Heart right ventricle (tissue), 16 donors: ENCODE measurements at regions not wholly inside any gene's neighbourhood (a gene's known extent, or its start where the extent isn't known, plus 50 kb on each side); places are given as distances from the start of the nearest gene placed in this dataset.

Source experiments
- ATAC-seq, 8 donors: fragments of 200-7000 bp; cut with Tn5 transposase; one replicate each; pipeline ENCODE4 v1.9.1; 2020; ENCODE audit warnings: mild to moderate bottlenecking in 8 of 8, moderate library complexity in 8 of 8, moderate number of reproducible peaks in 1 of 8
- DNase-seq, 2 donors: peaks; one replicate each; pipeline ENCODE4 v3.0.0-alpha.2; 2020
- H3K27ac ChIP-seq, 10 donors: fragments of 200-600 bp; sonication (generic) in 2 of 10; one replicate each; pipeline versions ENCODE4 v1.5.0 to v1.8.0; 2020 to 2022; ENCODE audit warnings: mild to moderate bottlenecking in 3 of 10
- H3K27me3 ChIP-seq, 7 donors: fragments of 200-600 bp; one replicate each; pipeline ENCODE4 v1.8.0; 2021 to 2022; ENCODE audit warnings: mild to moderate bottlenecking in 2 of 7
- H3K36me3 ChIP-seq, 9 donors: fragments of 200-600 bp; sonication (generic) in 1 of 9; one replicate each; pipeline versions ENCODE4 v1.5.0 to v1.8.0; 2020 to 2022; ENCODE audit warnings: mild to moderate bottlenecking in 2 of 9
- H3K4me1 ChIP-seq, 9 donors: fragments of 200-600 bp; sonication (generic) in 1 of 9; one replicate each; pipeline versions ENCODE4 v1.5.0 to v1.8.0; 2020 to 2022; ENCODE audit warnings: mild to moderate bottlenecking in 4 of 9
- H3K4me3 ChIP-seq, 10 donors: fragments of 200-600 bp; sonication (generic) in 2 of 10; one replicate each; pipeline versions ENCODE4 v1.5.0 to v1.8.0; 2020 to 2022; ENCODE audit warnings: mild to moderate bottlenecking in 7 of 10, moderate library complexity in 2 of 10
- H3K9me3 ChIP-seq, 11 donors: fragments of 200-600 bp in 10 of 11; sonication (generic) in 2 of 11; one replicate each; pipeline versions ENCODE4 v1.5.0 to v1.8.0; 2013 to 2022; ENCODE audit warnings: mild to moderate bottlenecking in 2 of 11, control low read depth in 1 of 11, moderate library complexity in 1 of 11
- WGBS, 2 donors: extraction: QIAGEN DNeasy Blood & Tissue Kit; methylation state at CpG; one replicate each; pipeline ENCODE4 v1.1.7; 2013; ENCODE audit warnings: inconsistent platforms in 1 of 2; 5-methylcytosine and 5-hydroxymethylcytosine counted together
- intact Hi-C, 10 donors: fragments of 100-400 bp; cut with DNase I; formaldehyde crosslinking; loops; one replicate each; pipeline versions ENCODE4 v1.11.1 to v1.14.2; 2022
- TF ChIP-seq, protein P1 (sequence below), 9 donors: fragments of 200-600 bp; sonication (generic) in 2 of 9; IDR thresholded peaks; one replicate each; pipeline versions ENCODE4 v1.5.0 to v1.8.0; 2021 to 2022; ENCODE audit warnings: antibody characterized with exemption in 9 of 9, mild to moderate bottlenecking in 5 of 9, moderate library complexity in 1 of 9
- donor health status: Arrhythmogenic right ventricular cardiomyopathy.
- donor health status: ischemic (EF 13 %, LVEDD 7.1; RV severe dilation, severe dysfunction).
- donor health status: healthy with polysubstance abuse.
- donor health status: DM: no; HTN: yes; CAD: no.
- donor health status: DM: no; HTN: no; CAD: no.
- donor health status: ischemic (EF 25% LVEDD 6.9; RV normal size, moderate dysfunction).
- donor health status: ischemic (EF 25% LVEDD 5.7; RV mildly dilated, moderate dysfunction).
- donor health status: healthy.
- donor health status: DM: yes; HTN: yes; CAD: no.
- donor health status: Ischemic cardiomyopathy.
- donor health status: ischemic (EF 35%, LVEDD 5.7; RV mildly dilated, moderate dysfunction).
- donor health status: nonischemic (EF 11% LVEDD 7.7; RV severe dilation, severe dysfunction).
- donor health status: DM: yes; HTN: yes; CAD: no.
- donor health status: PGD.
- donor health status: ischemic (EF 29% LVEDD 5.4; RV normal size, mild dysfunction).
- donor health status: nonischemic (EF 23%, LVEDD 6.1; RV moderate dilation, normal function).

DNA sequence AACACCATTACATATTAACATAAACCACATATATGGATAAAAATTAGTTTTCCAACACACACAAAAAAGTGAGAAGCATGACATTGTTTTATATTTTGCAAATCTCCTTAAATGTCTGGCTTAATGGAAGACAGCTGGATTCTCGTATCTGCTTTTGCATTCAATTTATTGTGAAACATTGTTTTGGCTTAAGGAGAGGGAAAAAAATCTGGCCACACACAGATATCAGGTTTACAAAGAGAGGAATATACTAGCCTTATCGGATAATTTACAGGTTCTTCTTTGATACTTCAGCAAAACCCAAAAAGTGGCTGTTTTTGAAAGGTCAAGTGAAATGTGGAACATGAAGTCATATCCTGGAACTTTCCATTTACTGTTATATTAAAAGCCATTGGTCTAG is 523.5 kb upstream of the ARGLU1 start:
- TF ChIP-seq, protein P1, sequence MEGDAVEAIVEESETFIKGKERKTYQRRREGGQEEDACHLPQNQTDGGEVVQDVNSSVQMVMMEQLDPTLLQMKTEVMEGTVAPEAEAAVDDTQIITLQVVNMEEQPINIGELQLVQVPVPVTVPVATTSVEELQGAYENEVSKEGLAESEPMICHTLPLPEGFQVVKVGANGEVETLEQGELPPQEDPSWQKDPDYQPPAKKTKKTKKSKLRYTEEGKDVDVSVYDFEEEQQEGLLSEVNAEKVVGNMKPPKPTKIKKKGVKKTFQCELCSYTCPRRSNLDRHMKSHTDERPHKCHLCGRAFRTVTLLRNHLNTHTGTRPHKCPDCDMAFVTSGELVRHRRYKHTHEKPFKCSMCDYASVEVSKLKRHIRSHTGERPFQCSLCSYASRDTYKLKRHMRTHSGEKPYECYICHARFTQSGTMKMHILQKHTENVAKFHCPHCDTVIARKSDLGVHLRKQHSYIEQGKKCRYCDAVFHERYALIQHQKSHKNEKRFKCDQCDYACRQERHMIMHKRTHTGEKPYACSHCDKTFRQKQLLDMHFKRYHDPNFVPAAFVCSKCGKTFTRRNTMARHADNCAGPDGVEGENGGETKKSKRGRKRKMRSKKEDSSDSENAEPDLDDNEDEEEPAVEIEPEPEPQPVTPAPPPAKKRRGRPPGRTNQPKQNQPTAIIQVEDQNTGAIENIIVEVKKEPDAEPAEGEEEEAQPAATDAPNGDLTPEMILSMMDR (IDR thresholded peaks at IDR 0.05), result no peak
- Histone ChIP-seq H3K4me1 (no peaks in the 10 kb centered on the region), H3K4me3 (no peak overlapping the region), H3K27ac (no peak overlapping the region), H3K36me3 (no peaks in the 10 kb centered on the region), H3K27me3 (no peaks in the 10 kb centered on the region), H3K9me3 (no peaks in the 10 kb centered on the region)
- no peak for ATAC-seq
- no peak for DNase-seq
- intact Hi-C loops, result no loop called here
- 73 to 77% methylated on average over 2 of the region's 2 CpGs for WGBS, 2 donors

DNA sequence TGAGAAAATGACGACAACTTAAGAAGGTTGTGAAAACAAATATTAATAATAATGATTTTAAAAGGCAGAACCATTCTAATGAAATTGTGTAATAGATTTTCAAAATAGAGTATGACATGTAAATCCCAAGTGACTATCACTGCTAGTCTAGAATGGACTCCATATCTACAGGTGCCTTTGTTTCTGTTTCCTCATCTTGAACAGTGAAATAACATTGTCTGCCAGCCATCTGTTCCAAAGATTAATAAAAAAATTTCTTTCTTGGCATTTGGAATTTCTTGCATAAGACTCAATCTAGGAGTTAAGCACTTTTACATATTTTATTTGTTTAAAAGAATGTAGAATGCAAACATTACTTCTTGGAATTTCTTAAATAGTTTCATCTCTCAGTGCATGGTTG is 520.1 kb upstream of the ARGLU1 start:
- Histone ChIP-seq H3K9me3 (peaks cover 0 to 4% (median 0%) of the 10 kb centered on the region in 11 donors), H3K27ac (no peak overlapping the region), H3K4me1 (no peaks in the 10 kb centered on the region), H3K4me3 (no peak overlapping the region), H3K36me3 (no peaks in the 10 kb centered on the region), H3K27me3 (no peaks in the 10 kb centered on the region)
- no peak for DNase-seq
- TF ChIP-seq, protein P1 (IDR thresholded peaks at IDR 0.05), result no peak
- WGBS, 2 donors, result 58 to 68% methylated on average over 1 of the region's 1 CpG
- no peak for ATAC-seq
- intact Hi-C loops, result no loop called here

DNA sequence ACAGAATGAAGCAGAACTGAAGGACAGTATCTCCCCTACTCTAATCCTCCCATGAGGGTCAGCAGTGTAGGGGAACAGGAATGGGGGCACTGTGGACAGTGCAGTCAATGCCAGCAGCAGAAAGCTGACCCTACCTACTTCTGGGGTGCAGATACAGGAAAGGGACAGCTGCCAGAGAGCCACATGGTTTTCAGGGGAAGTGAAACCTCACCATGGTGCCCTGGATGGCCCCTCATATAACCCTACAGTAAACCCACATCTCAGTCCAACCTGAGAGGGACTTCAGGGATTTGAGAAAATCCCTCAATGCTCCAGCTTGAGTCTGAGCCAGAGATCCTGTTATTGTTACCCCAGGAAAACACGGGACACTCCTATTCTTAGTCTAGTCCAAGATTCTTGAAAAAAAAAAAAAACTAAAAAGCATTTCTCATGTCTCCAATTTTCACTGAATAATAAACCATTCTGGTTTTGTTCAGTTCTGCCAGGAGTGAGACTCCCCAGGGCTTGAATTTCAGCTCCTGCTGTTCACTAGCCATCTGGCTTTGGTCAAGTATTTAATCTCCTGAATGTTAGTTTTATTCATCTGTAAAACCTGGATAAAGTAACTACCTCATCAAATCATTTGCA is 511.6 kb upstream of the ARGLU1 start:
- peaks cover 0 to 20% (median 0%) of the 10 kb centered on the region in 11 donors for H3K9me3 ChIP-seq
- no peak for DNase-seq
- no peaks in the 10 kb centered on the region for H3K27me3 ChIP-seq
- H3K36me3 ChIP-seq, result no peaks in the 10 kb centered on the region
- no peak overlapping the region for H3K4me3 ChIP-seq
- H3K4me1 ChIP-seq, result peaks cover 0 to 12% (median 0%) of the 10 kb centered on the region in 9 donors
- H3K27ac ChIP-seq, result no peak overlapping the region
- TF ChIP-seq, protein P1 (IDR thresholded peaks at IDR 0.05), result no peak
- ATAC-seq, result peak in 3 of 8 donors; percentile 24 to 62 (median 29)
- intact Hi-C loops, result no loop called here
- 45 to 47% methylated on average over 1 of the region's 1 CpG for WGBS, 2 donors

DNA sequence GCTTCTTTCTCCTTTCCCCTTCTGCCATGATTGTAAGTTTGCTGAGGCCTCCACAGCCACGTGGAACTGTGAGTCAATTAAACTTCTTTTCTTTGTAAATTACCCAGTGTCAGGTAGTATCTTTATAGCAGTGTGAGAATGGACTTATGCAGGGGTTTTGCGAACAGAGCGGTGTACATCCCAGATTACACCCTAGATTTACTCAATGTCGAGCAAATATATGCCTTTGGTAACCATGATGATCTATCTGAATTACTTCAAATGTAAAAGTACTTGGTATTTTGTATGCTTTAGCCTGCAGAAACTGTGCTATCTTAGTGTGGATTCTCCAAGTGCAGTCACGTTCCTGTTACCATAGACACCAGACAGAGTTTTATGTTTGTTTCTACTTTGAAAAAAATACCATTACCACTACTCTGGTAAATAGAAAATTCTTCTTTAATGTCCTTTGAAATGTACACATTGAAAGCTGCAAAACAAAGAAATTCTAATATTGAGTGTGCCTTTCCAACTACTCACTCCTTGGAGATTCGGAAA is 510.4 kb upstream of the ARGLU1 start:
- intact Hi-C loops, result no loop called here
- Histone ChIP-seq H3K36me3 (no peaks in the 10 kb centered on the region), H3K9me3 (peaks cover 0 to 21% (median 0%) of the 10 kb centered on the region in 11 donors), H3K4me3 (no peak overlapping the region), H3K27me3 (no peaks in the 10 kb centered on the region), H3K4me1 (peaks cover 0 to 12% (median 0%) of the 10 kb centered on the region in 9 donors), H3K27ac (no peak overlapping the region)
- 82 to 84% methylated on average over 6 of the region's 6 CpGs for WGBS, 2 donors
- no peak for ATAC-seq
- no peak for DNase-seq
- TF ChIP-seq, protein P1 (IDR thresholded peaks at IDR 0.05), result no peak
